A549 (cell line): ENCODE measurements at regions not wholly inside any gene's neighbourhood (a gene's known extent, or its start where the extent isn't known, plus 50 kb on each side); places are given as distances from the start of the nearest gene placed in this dataset.

Source experiments
- ATAC-seq, 2 experiments: fragments of 200-7000 bp in 1 of 2; fragments of >200 bp in 1 of 2; cut with Nextera tagmentation in 1 of 2; cut with Tn5 transposase in 1 of 2; 3 replicates each; pipeline versions ENCODE4 v1.8.0 to v1.9.1; 2018 to 2020; ENCODE audit warnings: mild to moderate bottlenecking in 1 of 2, moderate library complexity in 1 of 2
- CTCF ChIA-PET: fragments of 300-600 bp; sonication (Branson Sonifier 250); formaldehyde crosslinking; extraction: SDS; loops from one replicate; lab custom pipeline; 2021; ENCODE audit warnings: antibody characterized with exemption, inconsistent platforms; lab: Yijun Ruan, JAX
- POLR2A ChIA-PET: fragments of 350-600 bp; formaldehyde crosslinking; extraction: SDS; loops from one replicate; lab custom pipeline; 2021; ENCODE audit warnings: antibody characterized with exemption, inconsistent platforms; lab: Yijun Ruan, JAX
- DNase-seq, 2 experiments: peaks; one replicate each; pipeline versions ENCODE4 v3.0.0 to v3.0.0-alpha.2; 2011 to 2016; ENCODE audit warnings: low read depth in 1 of 2, low spot score in 1 of 2
- FAIRE-seq: peaks from 2 replicates; lab custom pipeline; 2011; peaks lifted over from hg19 to GRCh38; lab: Jason Lieb, UNC
- H3K27ac ChIP-seq, 2 experiments: fragments of >200 bp; sonication (Bioruptor Twin); formaldehyde crosslinking; 3 replicates each; pipeline ENCODE4 v1.5.1; 2016 to 2017
- H3K4me1 ChIP-seq: fragments of >200 bp; sonication (Bioruptor Twin); formaldehyde crosslinking; 3 replicates; pipeline ENCODE4 v1.6.1; 2016
- H3K4me2 ChIP-seq: fragments of >200 bp; sonication (Bioruptor Twin); formaldehyde crosslinking; 3 replicates; pipeline ENCODE4 v1.6.1; 2016
- H3K4me3 ChIP-seq: fragments of >200 bp; sonication (Bioruptor Twin); formaldehyde crosslinking; 3 replicates; pipeline ENCODE4 v1.5.1; 2016
- H3K9me3 ChIP-seq: fragments of >200 bp; sonication (Bioruptor Twin); formaldehyde crosslinking; 3 replicates; pipeline ENCODE4 v1.6.1; 2016
- CHD2 ChIP-seq: fragments of 150-350 bp; IDR thresholded peaks from 2 replicates; pipeline ENCODE4 v1.6.1; 2014; ENCODE audit warnings: low read length; ENCODE audit not compliant: partially characterized antibody
- CTCF ChIP-seq: fragments of >200 bp; sonication (Bioruptor Twin); formaldehyde crosslinking; IDR thresholded peaks from 3 replicates; pipeline ENCODE4 v1.5.1; 2016
- EHMT2 ChIP-seq: fragments of 200-600 bp; sonication (generic); IDR thresholded peaks from 2 replicates; pipeline ENCODE4 v1.6.1; 2016; ENCODE audit warnings: antibody characterized with exemption, low read depth, mild to moderate bottlenecking, moderate library complexity
- EP300 ChIP-seq, 2 experiments: fragments of >200 bp; sonication (Bioruptor Twin); formaldehyde crosslinking; IDR thresholded peaks; 2 replicates in 1 of 2; 3 replicates in 1 of 2; pipeline ENCODE4 v1.6.1; 2016 to 2017
- FOSB ChIP-seq: fragments of 250-450 bp; sonication (Bioruptor Pico); IDR thresholded peaks from 2 replicates; pipeline ENCODE4 v1.5.0; 2020; ENCODE audit warnings: mild to moderate bottlenecking, moderate library complexity
- FOSL2 ChIP-seq, 2 experiments: fragments of 450-650 bp in 1 of 2; fragments of >200 bp in 1 of 2; sonication (Bioruptor Twin) in 1 of 2; formaldehyde crosslinking; IDR thresholded peaks; 2 replicates each; pipeline versions ENCODE4 v1.5.0 to v1.6.1; 2016 to 2020; ENCODE audit warnings: mild to moderate bottlenecking in 1 of 2, moderate library complexity in 1 of 2
- HDAC2 ChIP-seq: fragments of 200-600 bp; sonication (generic); IDR thresholded peaks from 2 replicates; pipeline ENCODE4 v1.6.1; 2016
- HES2 ChIP-seq: fragments of >200 bp; sonication (Bioruptor Twin); formaldehyde crosslinking; IDR thresholded peaks from 2 replicates; pipeline ENCODE4 v1.6.1; 2016
- HEYL ChIP-seq: fragments of 250-450 bp; sonication (Bioruptor Pico); IDR thresholded peaks from 2 replicates; pipeline ENCODE4 v1.8.0; 2021; ENCODE audit warnings: mild to moderate bottlenecking, moderate library complexity
- HOXA7 ChIP-seq: fragments of 250-450 bp; sonication (Bioruptor Pico); IDR thresholded peaks from 2 replicates; pipeline ENCODE4 v1.5.0; 2020; ENCODE audit warnings: mild to moderate bottlenecking, moderate library complexity
- MYC ChIP-seq: IDR thresholded peaks from 2 replicates; pipeline ENCODE4 v1.6.1; 2012; ENCODE audit warnings: mild to moderate bottlenecking, inconsistent platforms, low read length, improper control_type of control experiment, borderline replicate concordance
- NR3C1 ChIP-seq: fragments of >200 bp; sonication (Bioruptor Twin); formaldehyde crosslinking; IDR thresholded peaks from 3 replicates; pipeline ENCODE4 v1.6.1; 2017
- RCOR1 ChIP-seq: fragments of 150-350 bp; IDR thresholded peaks from 2 replicates; pipeline ENCODE4 v1.6.1; 2014; ENCODE audit warnings: antibody characterized with exemption, low read length, low read depth
- REST ChIP-seq: fragments of 200-600 bp; sonication (generic); IDR thresholded peaks from 2 replicates; pipeline ENCODE4 v1.6.1; 2016; ENCODE audit warnings: antibody characterized with exemption, mild to moderate bottlenecking, moderate library complexity
- SMC3 ChIP-seq: fragments of >200 bp; sonication (Bioruptor Twin); formaldehyde crosslinking; IDR thresholded peaks from 3 replicates; pipeline ENCODE4 v1.6.1; 2018; ENCODE audit warnings: inconsistent platforms
- ZFP36 ChIP-seq: fragments of 450-650 bp; IDR thresholded peaks from 2 replicates; pipeline ENCODE4 v1.6.1; 2014; ENCODE audit warnings: borderline replicate concordance; ENCODE audit not compliant: partially characterized antibody
- WGBS: methylation state at CpG from one replicate; pipeline ENCODE4 v1.1.6; 2017; ENCODE audit errors: missing lambda C conversion rate; 5-methylcytosine and 5-hydroxymethylcytosine counted together

GRCh38 chr2:20931346-20931745, 108.4 kb upstream of the LDAH start (continued):
- TF ChIP-seq FOSL2 (IDR thresholded peaks at IDR 0.05) (no peak), FOSL2 (CRISPR knock-in tag; IDR thresholded peaks at IDR 0.05) (no peak), MYC (no peak), RCOR1 (no peak), HEYL (CRISPR knock-in tag) (no peak), CHD2 (no peak), ZFP36 (no peak), HDAC2 (no peak)

- TF ChIP-seq MYC: no peak
- TF ChIP-seq NR3C1: no peak
- TF ChIP-seq, all 56 proteins: peak for 0
- H3K27ac ChIP-seq: no peak overlapping the region
- POLR2A ChIA-PET: no interaction called here
- H3K9me3 ChIP-seq: peaks cover 12% of the 10 kb centered on the region
- 3% methylated on average over 3 of the region's 3 CpGs for WGBS
- DNase-seq (no peak), FAIRE-seq (no peak), ATAC-seq (no peak)
- H3K4me2 ChIP-seq: no peak overlapping the region
- no peaks in the 10 kb centered on the region for H3K4me1 ChIP-seq
- H3K4me3 ChIP-seq: no peak overlapping the region
- CTCF ChIA-PET: no interaction called here
Observed at GRCh38 chr2:20930928-20931327, 108.0 kb upstream of the LDAH start.

GRCh38 chr2:20929721-20930120, 106.8 kb upstream of the LDAH start:
- H3K27ac ChIP-seq: no peak overlapping the region
- no peak overlapping the region for H3K4me3 ChIP-seq
- ChIA-PET CTCF (interaction anchor here (0.9 kb wide), 1 partner anchor 34 kb away, joined by 3 read pairs; no protein-coding TSS in a partner anchor), POLR2A (no interaction called here)
- no peak for DNase-seq
- TF ChIP-seq HOXA7 (CRISPR knock-in tag) (no peak), CTCF (no peak), FOSB (CRISPR knock-in tag) (no peak), ZFP36 (no peak), SMC3 (no peak)
- FAIRE-seq: no peak
- H3K4me1 ChIP-seq: no peaks in the 10 kb centered on the region
- peaks cover 12% of the 10 kb centered on the region for H3K9me3 ChIP-seq
- no peak overlapping the region for H3K4me2 ChIP-seq
- ATAC-seq: no peak

- DNase-seq: no peak
- TF ChIP-seq HES2: no peak
- peak; percentile 48 for TF ChIP-seq ZFP36
- TF ChIP-seq, all 56 proteins: peak for 1
- Histone ChIP-seq H3K4me2 (no peak overlapping the region), H3K4me3 (no peak overlapping the region), H3K4me1 (no peaks in the 10 kb centered on the region), H3K27ac (no peak overlapping the region), H3K9me3 (peaks cover 12% of the 10 kb centered on the region)
- 15% methylated on average over 3 of the region's 3 CpGs for WGBS
- FAIRE-seq (no peak), ATAC-seq (no peak)
- CTCF ChIA-PET: no interaction called here
- POLR2A ChIA-PET: no interaction called here
Observed at GRCh38 chr2:20928617-20929016, 105.7 kb upstream of the LDAH start.

GRCh38 chr2:20925265-20925889, 102.5 kb upstream of the LDAH start:
- Histone ChIP-seq H3K9me3 (peaks cover 12% of the 10 kb centered on the region), H3K4me1 (no peaks in the 10 kb centered on the region), H3K4me3 (no peak overlapping the region), H3K4me2 (no peak overlapping the region), H3K27ac (no peak overlapping the region)
- ChIA-PET CTCF (interaction anchor here (0.7 to 1.8 kb wide), 3 partner anchors 9 to 43 kb away, joined by 3 to 9 read pairs (median 5); no protein-coding TSS in a partner anchor), POLR2A (no interaction called here)
- 41% methylated on average over 5 of the region's 5 CpGs for WGBS
- peak; percentile 93 for TF ChIP-seq REST
- TF ChIP-seq EHMT2: peak; percentile 73
- TF ChIP-seq EP300 (IDR thresholded peaks at IDR 0.05): no peak
- DNase-seq (no peak), FAIRE-seq (no peak), ATAC-seq (no peak)
